A673 (cell line): ENCODE measurements at regions not wholly inside any gene's neighbourhood (a gene's known extent, or its start where the extent isn't known, plus 50 kb on each side); places are given as distances from the start of the nearest gene placed in this dataset.

Experiments
- CTCF ChIP-seq: fragments of 300-800, 200-600 bp; sonication (generic); conservative IDR thresholded peaks from 2 replicates; pipeline ENCODE4 v1.5.1; 2017; ENCODE audit warnings: low read depth, mild to moderate bottlenecking, antibody characterized with exemption, low read length, moderate library complexity, mixed read lengths
- EZH2 ChIP-seq: fragments of 200-600 bp; sonication (generic); IDR thresholded peaks from 2 replicates; pipeline ENCODE4 v1.6.1; 2017; ENCODE audit warnings: borderline replicate concordance, low read depth, mild to moderate bottlenecking, mixed read lengths, antibody characterized with exemption, low read length; ENCODE audit not compliant: poor library complexity, severe bottlenecking

GRCh38 chr3:76582098-76582497, 457.8 kb upstream of the ROBO2 start:
- no peak for TF ChIP-seq CTCF
- no peak for TF ChIP-seq EZH2
